SU-DHL-6 (cell line): ENCODE measurements at regions not wholly inside any gene's neighbourhood (a gene's known extent, or its start where the extent isn't known, plus 50 kb on each side); places are given as distances from the start of the nearest gene placed in this dataset.

Experiments used
- CTCF ChIP-seq: fragments of 200-600 bp; sonication (generic); IDR thresholded peaks from one replicate; pipeline ENCODE4 v1.5.1; 2017; ENCODE audit warnings: antibody characterized with exemption, mild to moderate bottlenecking, low read length, moderate library complexity; ENCODE audit not compliant: insufficient read depth, poor library complexity, severe bottlenecking
- EZH2phosphoT487 ChIP-seq: fragments of 200-600 bp; sonication (generic), shearing (Covaris generic); conservative IDR thresholded peaks from 2 replicates; pipeline ENCODE4 v1.6.1; 2018; ENCODE audit warnings: mild to moderate bottlenecking, antibody characterized with exemption, low read length, moderate library complexity, mixed read lengths

- TF ChIP-seq CTCF (no peak), EZH2phosphoT487 (no peak)
Measured at GRCh38 chr3:19711160-19711782, 222.7 kb downstream of the EFHB start.
